K562 (cell line): ENCODE measurements at regions not wholly inside any gene's neighbourhood (a gene's known extent, or its start where the extent isn't known, plus 50 kb on each side); places are given as distances from the start of the nearest gene placed in this dataset.

Experiments used
- ATAC-seq: fragments of 200-7000 bp; cut with Tn5 transposase; 3 replicates; pipeline ENCODE4 v1.9.1; 2020; ENCODE audit warnings: moderate library complexity
- BruUV-seq: library from RNA; stranded (reverse); fragments of 400-500 nt; replicated peaks from 2 replicates; lab custom pipeline; 2021; lab: Mats Ljungman, UMichigan
- CTCF ChIA-PET: fragments of 300-600 bp; formaldehyde crosslinking; extraction: SDS; loops from one replicate; lab custom pipeline; 2021; ENCODE audit warnings: low intra/inter-chr PET ratio; lab: Yijun Ruan, JAX
- POLR2A ChIA-PET: fragments of 300-600, 350-650 bp; sonication (Branson Sonifier 250); formaldehyde crosslinking; extraction: SDS; loops from one replicate; lab custom pipeline; 2021; ENCODE audit warnings: antibody characterized with exemption, inconsistent platforms; lab: Yijun Ruan, JAX
- DNase-seq, 4 experiments: peaks; one replicate each; pipeline versions ENCODE4 v3.0.0 to v3.0.0-alpha.2; 2011 to 2018; ENCODE audit warnings: low spot score in 3 of 4, mixed read lengths in 3 of 4; ENCODE audit errors: extremely low read depth in 1 of 4
- FAIRE-seq: peaks from 2 replicates; lab custom pipeline; 2011; peaks lifted over from hg19 to GRCh38; lab: Jason Lieb, UNC
- H2AFZ ChIP-seq: 2 replicates; pipeline ENCODE4 v1.6.0; 2011; ENCODE audit warnings: low read depth, low read length, control low read depth, inconsistent platforms
- H3K27ac ChIP-seq: fragments of 200-600 bp; 3 replicates; pipeline ENCODE4 v1.8.0; 2011; ENCODE audit warnings: low read depth, mild to moderate bottlenecking, control low read depth, inconsistent platforms, low read length, moderate library complexity, mixed read lengths; ENCODE audit errors: extremely low read depth
- H3K27me3 ChIP-seq, 2 experiments: fragments of 300-600 bp in 1 of 2; 2 replicates in 1 of 2; 3 replicates in 1 of 2; pipeline versions ENCODE4 v1.6.0 to v1.8.0; 2011; ENCODE audit warnings: inconsistent platforms in 2 of 2, low read length in 2 of 2, mild to moderate bottlenecking in 1 of 2, mixed read lengths in 1 of 2, moderate library complexity in 1 of 2; ENCODE audit not compliant: control insufficient read depth in 2 of 2, insufficient read depth in 2 of 2
- H3K36me3 ChIP-seq: fragments of 300-600 bp; 3 replicates; pipeline ENCODE4 v1.8.0; 2011; ENCODE audit warnings: mild to moderate bottlenecking, low read length, inconsistent platforms; ENCODE audit not compliant: control insufficient read depth, insufficient read depth
- H3K4me1 ChIP-seq, 2 experiments: fragments of 200-600 bp in 1 of 2; replicated peaks in 1 of 2; 2 replicates in 1 of 2; 3 replicates in 1 of 2; pipeline versions ENCODE4 v1.5.1 to v1.8.0; 2011; ENCODE audit warnings: inconsistent platforms in 2 of 2, low read length in 2 of 2, mild to moderate bottlenecking in 1 of 2, mixed read lengths in 1 of 2, moderate library complexity in 1 of 2; ENCODE audit not compliant: control insufficient read depth in 2 of 2, insufficient read depth in 2 of 2
- H3K4me2 ChIP-seq: 2 replicates; pipeline ENCODE4 v1.6.1; 2011; ENCODE audit warnings: low read length, control low read depth, inconsistent platforms, mixed read lengths; ENCODE audit not compliant: insufficient read depth
- H3K4me3 ChIP-seq: fragments of 200-600 bp; sonication (generic), shearing (Covaris generic); 2 replicates; pipeline ENCODE4 v1.5.1; 2016; ENCODE audit warnings: control low read depth, inconsistent platforms
- H3K79me2 ChIP-seq: fragments of 200-600 bp; 3 replicates; pipeline ENCODE4 v1.8.0; 2011; ENCODE audit warnings: low read length, inconsistent platforms; ENCODE audit not compliant: control insufficient read depth, insufficient read depth
- H3K9ac ChIP-seq, 2 experiments: 2 replicates each; pipeline versions ENCODE4 v1.6.0 to v1.6.1; 2011; ENCODE audit warnings: low read depth in 2 of 2, low read length in 2 of 2, control low read depth in 1 of 2, inconsistent platforms in 1 of 2, mild to moderate bottlenecking in 1 of 2, mixed read lengths in 1 of 2; ENCODE audit not compliant: insufficient read depth in 1 of 2
- H3K9me1 ChIP-seq: one replicate; pipeline ENCODE4 v1.6.0; 2011; ENCODE audit warnings: inconsistent platforms, mild to moderate bottlenecking, low read length, moderate library complexity; ENCODE audit not compliant: control insufficient read depth, insufficient read depth
- H3K9me3 ChIP-seq: replicated peaks from 2 replicates; pipeline ENCODE4 v1.5.1; 2011; ENCODE audit warnings: low read depth, low read length, inconsistent platforms; ENCODE audit not compliant: control insufficient read depth, insufficient read depth
- H4K20me1 ChIP-seq: replicated peaks from 2 replicates; pipeline ENCODE4 v1.6.1; 2011; ENCODE audit warnings: low read length, inconsistent platforms, mixed read lengths; ENCODE audit not compliant: control insufficient read depth, insufficient read depth
- DACH1 ChIP-seq: fragments of 450-650 bp; IDR thresholded peaks from 2 replicates; pipeline ENCODE4 v1.6.1; 2018; ENCODE audit not compliant: partially characterized antibody
- FOSL1 ChIP-seq: fragments of 200-800 bp; sonication (Bioruptor generic); conservative IDR thresholded peaks from 2 replicates; pipeline ENCODE4 v1.6.1; 2016; ENCODE audit warnings: missing genetic modification characterization, missing compliant biosample characterization
- FOXJ3 ChIP-seq: sonication (generic); formaldehyde crosslinking; IDR thresholded peaks from 2 replicates; pipeline ENCODE4 v1.4.0; 2020; ENCODE audit warnings: mild to moderate bottlenecking, missing genetic modification reagents
- HIVEP1 ChIP-seq: fragments of 250-450 bp; sonication (Bioruptor Pico); IDR thresholded peaks from 2 replicates; pipeline ENCODE4 v1.4.0; 2020; ENCODE audit warnings: mild to moderate bottlenecking
- MIER1 ChIP-seq: fragments of 450-650 bp; IDR thresholded peaks from 2 replicates; pipeline ENCODE4 v1.6.1; 2016; ENCODE audit warnings: antibody characterized with exemption, mild to moderate bottlenecking, low read depth
- MTA3 ChIP-seq: fragments of 450-650 bp; formaldehyde crosslinking; IDR thresholded peaks from 2 replicates; pipeline ENCODE4 v1.6.1; 2017; ENCODE audit warnings: mild to moderate bottlenecking, borderline replicate concordance
- NR2F6 ChIP-seq: fragments of 450-650 bp; formaldehyde crosslinking; IDR thresholded peaks from 2 replicates; pipeline ENCODE4 v1.4.0; 2020; ENCODE audit warnings: mild to moderate bottlenecking
- TCF7L2 ChIP-seq: fragments of 150-350 bp; IDR thresholded peaks from 2 replicates; pipeline ENCODE4 v1.6.1; 2016; ENCODE audit warnings: low read depth, mild to moderate bottlenecking, low read length, moderate library complexity
- U2AF1 ChIP-seq: fragments of 200-400 bp; formaldehyde crosslinking; optimal IDR thresholded peaks from 2 replicates; pipeline ENCODE3; 2017; ENCODE audit warnings: mild to moderate bottlenecking, low read depth, low read length, moderate library complexity
- UBTF ChIP-seq, 2 experiments: IDR thresholded peaks; 2 replicates each; pipeline ENCODE4 v1.6.1; 2012; ENCODE audit warnings: improper control_type of control experiment in 2 of 2, low read depth in 2 of 2, low read length in 2 of 2, borderline replicate concordance in 1 of 2
- USF2 ChIP-seq: sonication (generic); formaldehyde crosslinking; IDR thresholded peaks from 2 replicates; pipeline ENCODE4 v1.5.0; 2020; ENCODE audit warnings: missing genetic modification reagents
- YY1 ChIP-seq, 3 experiments: IDR thresholded peaks; 2 replicates each; pipeline ENCODE4 v1.6.1; 2011; ENCODE audit warnings: low read length in 2 of 3, mild to moderate bottlenecking in 2 of 3, moderate library complexity in 2 of 3, borderline replicate concordance in 1 of 3, control low read depth in 1 of 3, low read depth in 1 of 3; ENCODE audit not compliant: insufficient read depth in 3 of 3, insufficient replicate concordance in 2 of 3, control insufficient read depth in 1 of 3, insufficient read length in 1 of 3; ENCODE audit errors: extremely low read depth in 1 of 3
- ZNF431 ChIP-seq: sonication (generic); formaldehyde crosslinking; IDR thresholded peaks from 2 replicates; pipeline ENCODE4 v1.8.0; 2022; ENCODE audit warnings: mild to moderate bottlenecking, missing genetic modification reagents
- WGBS: fragments of 100-300 bp; shearing (Covaris generic); methylation state at CpG from one replicate; pipeline ENCODE4 v1.1.6; 2016; ENCODE audit warnings: low coverage, mixed read lengths; ENCODE audit not compliant: insufficient coverage; ENCODE audit errors: missing lambda C conversion rate; 5-methylcytosine and 5-hydroxymethylcytosine counted together
- in situ Hi-C: fragments of 300-500 bp; cut with MboI; formaldehyde crosslinking; loops from 4 replicates; pipeline ENCODE4 v1.15.0; 2018; ENCODE audit warnings: inconsistent platforms, mixed read lengths
- intact Hi-C: fragments of 100-400 bp; cut with micrococcal nuclease; formaldehyde crosslinking; loops from 2 replicates; pipeline ENCODE4 v1.14.2; 2022

- DNase-seq (no peak), FAIRE-seq (no peak), ATAC-seq (no peak)
- no peak overlapping the region for H3K27ac ChIP-seq
- intact Hi-C loops (no loop called here), in situ Hi-C loops (no loop called here)
- no peaks in the 10 kb centered on the region for H3K36me3 ChIP-seq
- no peaks in the 10 kb centered on the region for H3K9me1 ChIP-seq
- ChIA-PET CTCF (no interaction called here), POLR2A (no interaction called here)
- no peak overlapping the region for H3K4me2 ChIP-seq
- H3K4me1 ChIP-seq: no peaks in the 10 kb centered on the region
- no TSS peak for BruUV-seq
- H3K79me2 ChIP-seq: no peaks in the 10 kb centered on the region
- H3K27me3 ChIP-seq: no peaks in the 10 kb centered on the region
- H3K9me3 ChIP-seq: no peaks in the 10 kb centered on the region
- TF ChIP-seq TCF7L2 (no peak), USF2 (no peak), FOXJ3 (CRISPR knock-in tag) (no peak)
- no peak overlapping the region for H3K9ac ChIP-seq
- WGBS: 0% methylated on average over 2 of the region's 2 CpGs
- no peak overlapping the region for H2AFZ ChIP-seq
- H4K20me1 ChIP-seq: no peaks in the 10 kb centered on the region
- no peak overlapping the region for H3K4me3 ChIP-seq
These were observed 300.2 kb downstream of the NEBL start for GRCh38 chr10:20596911-20597310.

GRCh38 chr10:20596065-20596755 lies 300.9 kb downstream of the NEBL start:
- H4K20me1 ChIP-seq: no peaks in the 10 kb centered on the region
- WGBS: 0% methylated on average over 1 of the region's 1 CpG
- no peak for FAIRE-seq
- no peaks in the 10 kb centered on the region for H3K36me3 ChIP-seq
- H3K9me3 ChIP-seq: no peaks in the 10 kb centered on the region
- DNase-seq: no peak
- no peak for ATAC-seq
- H3K27me3 ChIP-seq: no peaks in the 10 kb centered on the region
- BruUV-seq: no TSS peak
- ChIA-PET CTCF (no interaction called here), POLR2A (no interaction called here)
- in situ Hi-C loops (no loop called here), intact Hi-C loops (no loop called here)
- no peak overlapping the region for H2AFZ ChIP-seq
- H3K9ac ChIP-seq: no peak overlapping the region
- no peaks in the 10 kb centered on the region for H3K9me1 ChIP-seq
- no peak overlapping the region for H3K27ac ChIP-seq
- no peak overlapping the region for H3K4me3 ChIP-seq
- H3K79me2 ChIP-seq: no peaks in the 10 kb centered on the region
- TF ChIP-seq YY1 (IDR thresholded peaks at IDR 0.05; ENCODE audit: borderline replicate concordance in 1 of 3, control insufficient read depth in 1 of 3, extremely low read depth in 1 of 3, insufficient read depth in 3 of 3, insufficient read length in 1 of 3, insufficient replicate concordance in 2 of 3, low read depth in 1 of 3, low read length in 2 of 3): no peak
- TF ChIP-seq ZNF431 (CRISPR knock-in tag): no peak
- TF ChIP-seq NR2F6 (CRISPR knock-in tag): no peak
- no peak for TF ChIP-seq MTA3
- TF ChIP-seq UBTF (IDR thresholded peaks at IDR 0.05; ENCODE audit: borderline replicate concordance in 1 of 2, low read depth in 2 of 2, low read length in 2 of 2): no peak
- no peak for TF ChIP-seq MIER1
- TF ChIP-seq FOSL1 (tag): no peak
- no peak for TF ChIP-seq DACH1
- TF ChIP-seq U2AF1: no peak
- no peak for TF ChIP-seq HIVEP1
- TF ChIP-seq, all 486 proteins: peak for 0
- H3K4me2 ChIP-seq: no peak overlapping the region
- no peaks in the 10 kb centered on the region for H3K4me1 ChIP-seq
